ENCODE measurements at regions not wholly inside any gene's neighbourhood (a gene's known extent, or its start where the extent isn't known, plus 50 kb on each side); places are given as distances from the start of the nearest gene placed in this dataset.
A peak's percentile ranks its signal among the peaks of the same experiment; 100 is the strongest.

DNA sequence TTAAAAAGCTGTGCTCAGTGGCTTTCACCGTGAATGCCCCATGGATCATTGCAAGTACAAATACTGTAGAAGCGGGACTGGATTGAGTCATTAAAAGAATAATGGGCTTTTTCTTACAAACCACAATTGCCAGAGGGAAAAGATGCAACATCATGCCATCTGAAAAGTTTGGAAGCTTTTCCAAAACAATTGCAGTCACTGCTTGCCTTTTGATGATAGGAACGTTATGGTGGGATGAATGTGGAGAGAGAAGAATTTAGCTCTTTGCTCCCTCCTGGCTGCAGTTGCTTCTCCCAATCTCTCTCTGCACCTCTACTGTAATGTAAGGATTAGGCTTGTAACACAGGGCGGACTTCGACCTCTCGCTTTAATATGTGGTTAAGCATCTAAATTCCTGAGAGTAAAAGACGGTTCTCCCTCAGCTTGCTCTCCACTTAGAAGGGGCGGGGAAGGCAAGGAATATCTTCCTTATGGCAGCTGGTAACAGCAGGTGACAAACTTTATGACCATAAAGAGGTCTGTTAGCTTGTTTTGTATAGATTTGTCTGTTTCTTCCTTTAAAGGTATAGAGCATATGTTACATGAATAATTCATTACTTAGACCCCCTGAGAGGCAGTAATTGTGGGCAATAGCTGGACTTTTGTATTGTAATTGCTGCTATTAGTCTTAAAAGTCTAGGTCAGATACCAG, 376.1 kb downstream of the UTRN start (continued):
- TF ChIP-seq, protein P1, sequence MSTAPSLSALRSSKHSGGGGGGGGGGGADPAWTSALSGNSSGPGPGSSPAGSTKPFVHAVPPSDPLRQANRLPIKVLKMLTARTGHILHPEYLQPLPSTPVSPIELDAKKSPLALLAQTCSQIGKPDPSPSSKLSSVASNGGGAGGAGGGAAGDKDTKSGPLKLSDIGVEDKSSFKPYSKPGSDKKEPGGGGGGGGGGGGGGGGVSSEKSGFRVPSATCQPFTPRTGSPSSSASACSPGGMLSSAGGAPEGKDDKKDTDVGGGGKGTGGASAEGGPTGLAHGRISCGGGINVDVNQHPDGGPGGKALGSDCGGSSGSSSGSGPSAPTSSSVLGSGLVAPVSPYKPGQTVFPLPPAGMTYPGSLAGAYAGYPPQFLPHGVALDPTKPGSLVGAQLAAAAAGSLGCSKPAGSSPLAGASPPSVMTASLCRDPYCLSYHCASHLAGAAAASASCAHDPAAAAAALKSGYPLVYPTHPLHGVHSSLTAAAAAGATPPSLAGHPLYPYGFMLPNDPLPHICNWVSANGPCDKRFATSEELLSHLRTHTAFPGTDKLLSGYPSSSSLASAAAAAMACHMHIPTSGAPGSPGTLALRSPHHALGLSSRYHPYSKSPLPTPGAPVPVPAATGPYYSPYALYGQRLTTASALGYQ (CRISPR knock-in tag; IDR thresholded peaks at IDR 0.05), result no peak
- TF ChIP-seq MXD4 (CRISPR knock-in tag; IDR thresholded peaks at IDR 0.05), result 0 out of 2 replicates have a peak, but pooled peaks have one; percentile 19
- no peak for TF ChIP-seq ZNF678 (CRISPR knock-in tag; IDR thresholded peaks at IDR 0.05)
- TF ChIP-seq POGZ (CRISPR knock-in tag; IDR thresholded peaks at IDR 0.05), result peak; percentile 26; the same call in 1 of the 2 replicates
- TF ChIP-seq ZNF232 (CRISPR knock-in tag; IDR thresholded peaks at IDR 0.05; ENCODE audit: borderline replicate concordance), result no peak
- TF ChIP-seq HBP1 (CRISPR knock-in tag; IDR thresholded peaks at IDR 0.05; ENCODE audit: low read depth), result no peak
- TF ChIP-seq ZGPAT (CRISPR knock-in tag; IDR thresholded peaks at IDR 0.05), result peak; percentile 27; the same call in 1 of the 2 replicates
- TF ChIP-seq GFI1 (CRISPR knock-in tag; IDR thresholded peaks at IDR 0.05; ENCODE audit: borderline replicate concordance), result 0 out of 2 replicates have a peak, but pooled peaks have one; percentile 26
- no peak for TF ChIP-seq SUZ12 (IDR thresholded peaks at IDR 0.05; ENCODE audit: low read depth, low read length)
- TF ChIP-seq IRF1 (CRISPR knock-in tag; IDR thresholded peaks at IDR 0.05; ENCODE audit: low read depth), result no peak
- TF ChIP-seq, protein P2, sequence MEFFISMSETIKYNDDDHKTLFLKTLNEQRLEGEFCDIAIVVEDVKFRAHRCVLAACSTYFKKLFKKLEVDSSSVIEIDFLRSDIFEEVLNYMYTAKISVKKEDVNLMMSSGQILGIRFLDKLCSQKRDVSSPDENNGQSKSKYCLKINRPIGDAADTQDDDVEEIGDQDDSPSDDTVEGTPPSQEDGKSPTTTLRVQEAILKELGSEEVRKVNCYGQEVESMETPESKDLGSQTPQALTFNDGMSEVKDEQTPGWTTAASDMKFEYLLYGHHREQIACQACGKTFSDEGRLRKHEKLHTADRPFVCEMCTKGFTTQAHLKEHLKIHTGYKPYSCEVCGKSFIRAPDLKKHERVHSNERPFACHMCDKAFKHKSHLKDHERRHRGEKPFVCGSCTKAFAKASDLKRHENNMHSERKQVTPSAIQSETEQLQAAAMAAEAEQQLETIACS (CRISPR knock-in tag; IDR thresholded peaks at IDR 0.05), result no peak
- TF ChIP-seq RNF219 (CRISPR knock-in tag; IDR thresholded peaks at IDR 0.05), result no peak
- no peak for TF ChIP-seq RFX1 (IDR thresholded peaks at IDR 0.05)
- TF ChIP-seq ZNF282 (IDR thresholded peaks at IDR 0.05; ENCODE audit: partially characterized antibody), result no peak
- TF ChIP-seq ZSCAN20 (CRISPR knock-in tag; IDR thresholded peaks at IDR 0.05; ENCODE audit: borderline replicate concordance), result no peak
- TF ChIP-seq, protein P3, sequence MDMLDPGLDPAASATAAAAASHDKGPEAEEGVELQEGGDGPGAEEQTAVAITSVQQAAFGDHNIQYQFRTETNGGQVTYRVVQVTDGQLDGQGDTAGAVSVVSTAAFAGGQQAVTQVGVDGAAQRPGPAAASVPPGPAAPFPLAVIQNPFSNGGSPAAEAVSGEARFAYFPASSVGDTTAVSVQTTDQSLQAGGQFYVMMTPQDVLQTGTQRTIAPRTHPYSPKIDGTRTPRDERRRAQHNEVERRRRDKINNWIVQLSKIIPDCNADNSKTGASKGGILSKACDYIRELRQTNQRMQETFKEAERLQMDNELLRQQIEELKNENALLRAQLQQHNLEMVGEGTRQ (IDR thresholded peaks at IDR 0.05; ENCODE audit: low read depth, low read length), result no peak
- TF ChIP-seq, protein P3 (CRISPR knock-in tag; IDR thresholded peaks at IDR 0.05; ENCODE audit: borderline replicate concordance), result no peak
- TF ChIP-seq ZNF781 (CRISPR knock-in tag; IDR thresholded peaks at IDR 0.05; ENCODE audit: borderline replicate concordance, not compliant biosample characterization), result no peak

Measured in HepG2 (cell line).